ENCODE measurements at regions not wholly inside any gene's neighbourhood (a gene's known extent, or its start where the extent isn't known, plus 50 kb on each side); places are given as distances from the start of the nearest gene placed in this dataset.
A peak's percentile ranks its signal among the peaks of the same experiment; 100 is the strongest.

DNA sequence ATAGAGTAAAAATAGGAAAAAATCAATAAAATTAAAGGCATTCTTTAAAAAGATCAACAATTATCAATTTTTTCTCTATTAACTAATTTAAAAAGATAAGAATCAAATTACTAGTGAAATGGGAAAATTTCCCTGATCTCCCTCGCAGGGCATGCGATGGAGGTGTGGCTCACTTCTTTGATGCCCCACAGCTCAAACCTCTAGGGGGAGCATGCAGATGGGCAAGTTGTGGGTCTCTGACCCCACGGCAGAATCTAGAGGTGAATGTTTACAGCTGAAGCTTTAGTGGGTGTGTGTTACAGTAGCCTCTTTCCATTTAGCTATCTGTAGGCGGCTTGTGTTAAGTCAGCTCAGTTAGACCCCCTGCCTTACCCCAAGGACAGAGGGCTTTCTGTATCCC lies 1348.8 kb downstream of the PCDH18 start:
- Histone ChIP-seq H3K36me3 (no peaks in the 10 kb centered on the region), H3K4me3 (no peak overlapping the region), H3K27me3 (no peaks in the 10 kb centered on the region), H3K9me3 (no peaks in the 10 kb centered on the region)
- no peak for DNase-seq

DNA sequence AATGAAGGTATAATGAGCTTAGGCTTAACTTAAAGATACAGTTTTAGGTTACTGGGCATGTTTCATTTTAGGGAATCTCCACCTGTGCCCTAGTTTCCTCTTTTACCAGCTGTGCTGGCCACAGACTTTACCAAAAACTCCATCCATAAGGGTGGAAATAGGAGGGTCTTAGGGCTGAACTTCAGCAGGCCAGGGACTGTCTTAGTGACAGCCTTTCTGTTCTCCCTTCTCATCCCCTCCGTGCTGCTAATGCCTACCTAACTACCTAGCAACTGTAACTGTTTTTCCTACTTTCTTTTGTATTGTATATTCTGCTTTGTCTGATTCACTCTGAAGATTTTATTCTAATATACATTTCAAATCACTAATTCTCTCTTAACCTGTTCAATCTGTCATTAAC lies 1375.3 kb downstream of the PCDH18 start:
- no peak for DNase-seq
- Histone ChIP-seq H3K9me3 (no peaks in the 10 kb centered on the region), H3K27me3 (no peaks in the 10 kb centered on the region), H3K4me3 (no peak overlapping the region), H3K36me3 (no peaks in the 10 kb centered on the region)

DNA sequence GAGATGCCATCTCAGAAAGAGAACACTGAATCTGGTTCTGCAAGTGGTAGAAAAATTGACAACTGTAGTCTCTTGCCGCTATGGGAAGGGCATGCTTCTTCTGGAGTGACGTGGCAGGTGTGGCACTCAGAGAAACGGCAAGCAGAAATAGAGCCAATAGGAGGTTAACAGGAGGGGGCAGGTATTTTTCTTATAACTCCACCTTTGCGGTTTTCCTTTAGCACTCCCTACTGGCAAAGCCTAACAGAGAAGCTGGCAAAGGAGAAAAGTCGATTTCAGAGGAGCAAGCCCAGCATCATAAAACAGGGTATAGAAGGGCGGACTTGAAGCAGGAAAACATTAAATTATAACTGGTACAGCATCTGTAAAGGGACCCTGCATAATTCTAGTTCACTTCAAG lies 1382.2 kb downstream of the PCDH18 start:
- no peak for DNase-seq
- no peaks in the 10 kb centered on the region for H3K9me3 ChIP-seq
- no peaks in the 10 kb centered on the region for H3K36me3 ChIP-seq
- no peaks in the 10 kb centered on the region for H3K27me3 ChIP-seq
- no peak overlapping the region for H3K4me3 ChIP-seq

DNA sequence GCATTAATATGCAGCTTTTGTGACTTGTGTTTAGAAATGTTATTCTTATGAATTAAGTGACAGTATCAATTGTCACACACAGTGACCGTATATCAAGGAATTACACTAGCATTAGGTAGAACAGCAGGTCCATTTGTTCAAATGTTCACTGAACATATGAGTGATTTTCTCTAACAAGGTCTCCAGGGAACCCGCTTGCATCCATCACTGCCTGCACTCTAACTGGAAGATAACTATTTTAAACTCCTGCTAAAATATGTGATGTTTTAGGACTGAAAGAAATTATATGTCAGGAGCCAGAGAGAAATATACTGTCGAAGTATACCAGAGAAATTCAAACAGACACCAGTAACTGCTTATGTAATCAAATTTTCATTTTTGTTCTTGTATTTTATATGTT lies 1395.7 kb downstream of the PCDH18 start:
- no peak for DNase-seq
- no peaks in the 10 kb centered on the region for H3K36me3 ChIP-seq
- H3K9me3 ChIP-seq: no peaks in the 10 kb centered on the region
- no peak overlapping the region for H3K4me3 ChIP-seq
- no peaks in the 10 kb centered on the region for H3K27me3 ChIP-seq

- H3K36me3 ChIP-seq: no peaks in the 10 kb centered on the region
- H3K4me3 ChIP-seq: no peak overlapping the region
- no peaks in the 10 kb centered on the region for H3K27me3 ChIP-seq
- no peaks in the 10 kb centered on the region for H3K9me3 ChIP-seq
- DNase-seq: no peak
These were observed 1408.0 kb downstream of the PCDH18 start for GRCh38 chr4:136124251-136124745.

DNA sequence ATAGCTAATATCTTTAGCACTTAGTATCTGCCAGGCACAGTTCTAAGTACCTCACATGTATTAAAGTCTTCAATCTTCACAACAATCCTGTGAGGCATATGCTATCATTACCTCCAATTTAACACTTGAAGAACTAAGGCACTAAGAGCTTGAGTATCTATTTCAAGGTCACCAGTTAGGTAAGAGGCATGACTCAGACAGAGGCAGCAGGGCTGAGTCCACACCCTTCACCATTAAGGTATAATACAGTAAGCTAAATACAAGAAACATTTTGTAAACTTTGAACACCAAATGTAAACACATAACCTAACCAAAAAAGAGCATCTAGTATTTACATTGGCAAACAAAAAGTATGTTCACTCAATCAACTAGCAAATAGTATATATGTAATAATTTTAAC lies 1410.9 kb downstream of the PCDH18 start:
- Histone ChIP-seq H3K9me3 (no peaks in the 10 kb centered on the region), H3K4me3 (no peak overlapping the region), H3K36me3 (no peaks in the 10 kb centered on the region), H3K27me3 (no peaks in the 10 kb centered on the region)
- no peak for DNase-seq

DNA sequence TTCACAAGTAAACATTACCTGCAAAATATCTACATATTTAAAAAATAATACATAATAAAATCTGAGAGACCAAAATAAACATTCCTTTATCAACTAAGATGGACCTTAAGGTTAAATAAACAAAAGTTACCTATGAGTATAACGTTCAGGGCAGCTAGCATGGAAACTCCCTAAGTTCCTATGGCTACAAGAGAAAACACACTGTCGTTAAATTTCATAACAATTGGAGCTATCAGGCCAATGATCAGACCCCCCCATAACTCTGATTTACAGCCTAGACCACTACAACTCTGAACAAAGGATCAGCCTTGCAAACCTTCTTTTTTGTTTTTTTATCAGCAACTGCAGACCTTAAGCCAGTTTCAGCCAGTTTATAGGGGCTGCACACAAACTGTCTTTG lies 1418.4 kb downstream of the PCDH18 start:
- no peaks in the 10 kb centered on the region for H3K36me3 ChIP-seq
- no peak overlapping the region for H3K4me3 ChIP-seq
- no peak for DNase-seq
- no peaks in the 10 kb centered on the region for H3K9me3 ChIP-seq
- H3K27me3 ChIP-seq: no peaks in the 10 kb centered on the region

GRCh38 chr4:136112116-136112515 lies 1420.2 kb downstream of the PCDH18 start:
- H3K27me3 ChIP-seq: no peaks in the 10 kb centered on the region
- H3K9me3 ChIP-seq: no peaks in the 10 kb centered on the region
- no peak for DNase-seq
- H3K36me3 ChIP-seq: no peaks in the 10 kb centered on the region
- no peak overlapping the region for H3K4me3 ChIP-seq

DNA sequence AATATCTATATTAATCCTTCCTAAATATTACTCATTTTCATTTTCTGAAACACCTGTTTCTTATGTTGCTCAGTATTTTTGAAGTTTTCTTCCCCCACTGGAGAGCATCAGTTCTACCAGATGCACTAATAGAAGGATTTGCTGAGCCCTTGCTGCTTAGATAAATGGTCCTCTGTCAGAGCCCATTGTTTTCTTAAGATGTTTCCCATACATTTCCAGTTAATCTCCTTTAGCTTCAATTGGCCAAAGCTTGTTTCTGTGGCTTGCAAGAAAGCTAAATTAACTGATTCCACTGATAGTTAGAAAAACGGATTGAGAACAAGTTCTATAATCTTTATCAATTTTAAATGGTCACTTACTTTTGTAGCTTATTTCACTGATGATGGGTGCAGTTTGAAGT lies 1425.5 kb downstream of the PCDH18 start:
- Histone ChIP-seq H3K4me3 (no peak overlapping the region), H3K36me3 (no peaks in the 10 kb centered on the region), H3K9me3 (no peaks in the 10 kb centered on the region), H3K27me3 (no peaks in the 10 kb centered on the region)
- no peak for DNase-seq

GRCh38 chr4:136103616-136104015 lies 1428.7 kb downstream of the PCDH18 start:
- H3K4me3 ChIP-seq: no peak overlapping the region
- no peaks in the 10 kb centered on the region for H3K36me3 ChIP-seq
- no peaks in the 10 kb centered on the region for H3K27me3 ChIP-seq
- no peak for DNase-seq
- no peaks in the 10 kb centered on the region for H3K9me3 ChIP-seq

DNA sequence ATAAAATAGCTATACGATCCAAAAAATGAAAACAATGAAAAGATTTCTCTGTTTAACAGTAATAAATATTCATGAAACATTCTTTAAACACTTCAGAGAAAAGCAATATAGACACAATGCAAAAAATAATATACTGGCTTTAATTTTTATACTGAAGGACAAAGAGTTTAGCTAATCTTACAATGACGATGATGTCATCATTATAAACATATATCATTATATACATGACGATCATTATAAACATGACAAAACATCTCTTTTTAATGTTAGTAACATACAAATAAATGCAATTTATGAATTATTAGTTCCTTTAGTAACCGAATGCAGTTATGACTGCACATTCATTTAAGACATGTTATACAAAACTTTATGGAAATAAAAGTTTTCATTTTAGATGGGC lies 1434.6 kb downstream of the PCDH18 start:
- H3K4me3 ChIP-seq: no peak overlapping the region
- no peaks in the 10 kb centered on the region for H3K27me3 ChIP-seq
- no peaks in the 10 kb centered on the region for H3K36me3 ChIP-seq
- no peak for DNase-seq
- H3K9me3 ChIP-seq: no peaks in the 10 kb centered on the region

DNA sequence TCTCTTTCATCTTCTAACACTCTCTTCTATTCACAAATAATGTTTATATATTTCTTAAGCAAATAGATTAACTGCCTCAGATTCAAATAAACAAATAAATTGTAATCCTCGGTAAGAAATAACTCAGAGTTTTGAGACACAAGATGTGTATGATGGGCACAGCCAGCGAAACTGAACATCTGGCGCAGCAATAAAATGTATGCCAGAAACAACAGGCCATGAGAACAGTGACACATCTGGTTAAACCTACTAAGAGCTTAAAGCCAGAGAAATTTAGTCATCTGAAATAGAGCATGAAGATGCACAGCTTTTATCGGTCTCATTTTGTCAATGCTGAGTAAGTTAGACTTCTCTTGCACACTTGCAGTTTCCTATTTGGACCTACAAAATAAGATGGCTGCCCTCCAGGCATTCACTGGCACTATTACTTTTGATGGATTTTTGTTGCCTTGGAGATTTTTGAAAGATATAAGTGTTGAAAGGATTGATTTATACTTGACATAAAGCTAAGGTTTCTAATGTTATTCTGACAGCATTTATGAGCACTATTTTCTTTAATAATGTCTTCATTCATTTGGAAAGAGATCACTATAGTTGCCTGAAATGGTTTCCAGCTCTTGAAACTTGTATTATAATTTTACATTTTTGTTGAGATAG lies 1444.0 kb downstream of the PCDH18 start:
- H3K9me3 ChIP-seq: no peaks in the 10 kb centered on the region
- no peaks in the 10 kb centered on the region for H3K27me3 ChIP-seq
- H3K36me3 ChIP-seq: no peaks in the 10 kb centered on the region
- H3K4me3 ChIP-seq: no peak overlapping the region
- DNase-seq: peak; percentile 6

DNA sequence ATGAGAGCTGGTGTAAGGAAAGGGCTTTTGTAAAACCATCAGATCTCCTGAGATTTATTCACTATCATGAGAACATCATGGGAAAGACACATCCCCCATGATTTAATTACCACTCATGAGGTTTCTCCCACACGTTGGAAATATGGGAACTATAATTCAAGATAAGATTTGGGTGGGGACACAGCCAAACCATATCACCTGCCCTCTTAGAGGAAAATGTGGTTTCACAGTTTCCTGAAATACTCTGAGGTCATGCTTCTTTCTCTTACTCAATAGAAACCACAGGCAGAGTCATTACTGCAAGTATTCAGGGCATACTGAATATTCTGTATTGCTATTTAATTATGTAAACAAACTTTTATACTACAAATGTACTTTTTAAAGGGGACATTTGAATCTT lies 1453.3 kb downstream of the PCDH18 start:
- no peaks in the 10 kb centered on the region for H3K36me3 ChIP-seq

DNA sequence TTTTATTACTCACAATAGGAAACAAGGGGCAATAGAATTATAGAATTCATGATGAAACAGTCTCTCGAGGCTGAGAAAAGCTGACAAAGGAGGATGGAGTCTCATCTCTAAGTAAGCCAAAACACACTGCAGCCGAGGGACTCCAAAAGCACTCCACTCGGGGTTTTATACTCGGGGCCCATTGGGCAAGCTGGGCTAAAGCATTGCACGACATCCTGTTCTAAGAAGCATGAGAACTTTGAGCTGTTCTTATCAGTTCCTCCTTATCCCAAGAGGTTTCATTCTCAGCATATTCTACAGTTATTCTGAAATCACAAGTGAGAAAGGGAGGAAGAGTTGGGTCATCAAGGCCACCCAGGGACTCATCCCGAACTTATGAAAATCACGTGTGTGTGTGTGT lies 1475.5 kb downstream of the PCDH18 start:
- Histone ChIP-seq H3K36me3 (no peaks in the 10 kb centered on the region), H3K9me3 (no peaks in the 10 kb centered on the region), H3K27me3 (no peaks in the 10 kb centered on the region), H3K4me3 (no peak overlapping the region)
- DNase-seq: no peak

More for the DNA sequence above, 1453.3 kb downstream of the PCDH18 start:
- H3K27me3 ChIP-seq: no peaks in the 10 kb centered on the region
- no peak overlapping the region for H3K4me3 ChIP-seq
- no peak for DNase-seq
- H3K9me3 ChIP-seq: no peaks in the 10 kb centered on the region

DNA sequence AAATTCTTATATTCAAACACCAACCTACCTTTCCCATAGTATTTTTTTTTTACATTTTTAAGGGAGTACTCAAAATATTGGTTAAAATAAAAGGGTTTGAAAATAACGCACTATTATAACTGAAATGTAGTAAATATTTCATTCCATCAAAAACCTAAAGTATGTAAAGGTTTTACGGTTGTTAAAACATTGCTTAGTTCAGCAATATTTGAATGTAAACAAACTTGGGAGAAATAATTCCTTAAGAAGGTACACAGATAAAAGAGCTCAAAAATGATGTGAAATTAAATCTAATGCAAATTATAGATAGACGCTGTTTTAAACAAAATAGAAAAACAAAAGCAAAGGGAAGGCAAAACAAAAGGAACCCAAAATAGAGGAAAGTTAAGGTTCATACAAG lies 1476.9 kb downstream of the PCDH18 start:
- Histone ChIP-seq H3K27me3 (no peaks in the 10 kb centered on the region), H3K9me3 (no peaks in the 10 kb centered on the region), H3K36me3 (no peaks in the 10 kb centered on the region), H3K4me3 (no peak overlapping the region)
- no peak for DNase-seq

DNA sequence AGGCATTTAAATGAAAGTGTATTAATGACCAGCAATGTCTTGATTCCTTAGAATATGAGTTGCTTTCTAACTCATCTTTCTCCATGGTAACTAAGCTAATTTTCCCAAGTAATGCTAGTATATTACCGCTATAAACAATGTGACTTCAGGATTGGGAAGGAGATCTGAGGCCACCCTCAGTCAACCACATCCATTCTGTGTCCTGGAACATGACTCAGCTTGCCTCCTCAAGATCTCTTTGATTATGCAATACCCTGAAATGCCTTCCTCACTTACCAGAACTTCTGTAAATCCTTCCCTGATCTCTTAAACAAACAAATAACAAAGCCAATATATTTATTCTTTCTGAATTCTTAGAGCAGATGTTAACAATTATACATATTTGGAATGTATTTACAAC lies 1495.5 kb downstream of the PCDH18 start:
- Histone ChIP-seq H3K4me3 (no peak overlapping the region), H3K36me3 (no peaks in the 10 kb centered on the region), H3K27me3 (no peaks in the 10 kb centered on the region), H3K9me3 (no peaks in the 10 kb centered on the region)
- peak; percentile 1 for DNase-seq

DNA sequence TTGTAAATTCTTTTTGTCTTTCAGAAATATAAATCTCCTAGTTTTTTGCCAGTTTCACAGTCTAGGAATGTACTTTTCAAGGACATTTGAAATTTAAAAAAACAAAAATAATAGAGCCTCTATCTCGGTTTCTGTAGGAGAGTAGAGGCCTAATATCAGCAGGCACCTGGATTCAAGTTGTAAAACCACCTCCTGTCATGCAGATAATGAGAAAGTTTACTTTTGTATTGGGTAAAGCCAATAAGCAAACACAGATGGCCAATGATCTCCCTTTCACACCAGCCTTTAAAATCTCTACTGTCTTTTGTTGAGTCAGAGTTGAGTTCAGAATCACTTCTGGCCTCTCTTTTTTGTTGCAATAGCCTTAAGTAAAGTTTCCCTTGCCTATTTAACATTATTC lies 1499.9 kb downstream of the PCDH18 start:
- no peaks in the 10 kb centered on the region for H3K9me3 ChIP-seq

DNA sequence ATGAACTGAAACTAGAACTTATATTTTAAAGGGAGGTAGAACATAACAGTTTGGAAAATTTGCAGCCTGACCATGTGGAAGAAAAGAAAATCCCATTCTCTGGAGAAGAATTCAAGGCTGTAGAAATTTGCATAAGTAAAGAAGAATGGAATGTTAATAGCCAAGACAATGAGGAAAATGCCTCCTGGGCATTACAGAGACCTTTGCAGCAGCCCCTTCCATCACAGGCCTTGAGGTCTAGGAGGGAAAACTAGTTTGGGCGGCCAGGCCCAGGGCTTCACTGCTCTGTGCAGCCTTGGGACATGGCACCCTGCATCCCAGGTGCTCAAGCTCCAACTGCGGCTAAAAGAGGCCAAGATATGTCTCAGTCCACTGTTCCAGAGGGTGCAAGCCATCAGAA lies 1506.8 kb downstream of the PCDH18 start:
- H3K9me3 ChIP-seq: no peaks in the 10 kb centered on the region
- H3K27me3 ChIP-seq: no peaks in the 10 kb centered on the region
- no peak for DNase-seq

More for the DNA sequence above, 1499.9 kb downstream of the PCDH18 start:
- DNase-seq: no peak
- Histone ChIP-seq H3K4me3 (no peak overlapping the region), H3K27me3 (no peaks in the 10 kb centered on the region), H3K36me3 (no peaks in the 10 kb centered on the region)

DNA sequence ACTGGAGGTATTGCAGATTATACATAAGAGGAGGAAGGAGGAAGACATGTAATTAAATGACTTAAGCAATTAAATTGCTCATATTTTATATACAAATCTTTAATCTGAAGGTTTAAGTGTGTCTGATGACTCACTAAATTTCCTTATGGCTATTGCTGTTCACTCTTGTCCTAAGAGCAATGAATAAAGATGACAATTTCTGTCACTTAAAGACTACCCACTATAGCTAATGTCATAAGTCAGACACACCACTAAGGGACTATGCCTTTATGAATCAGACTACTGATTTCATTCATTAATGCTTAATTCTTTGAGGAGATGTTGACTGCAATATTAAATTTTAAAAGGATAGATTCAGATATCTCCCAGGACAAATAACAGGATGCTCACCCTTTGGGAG lies 1514.7 kb downstream of the PCDH18 start:
- no peak for DNase-seq
- Histone ChIP-seq H3K36me3 (no peaks in the 10 kb centered on the region), H3K4me3 (no peak overlapping the region), H3K9me3 (no peaks in the 10 kb centered on the region), H3K27me3 (no peaks in the 10 kb centered on the region)

More for the DNA sequence above, 1506.8 kb downstream of the PCDH18 start:
- no peaks in the 10 kb centered on the region for H3K36me3 ChIP-seq
- H3K4me3 ChIP-seq: no peak overlapping the region

Data from MG63 (cell line).